PFSK-1 (cell line): ENCODE measurements at regions not wholly inside any gene's neighbourhood (a gene's known extent, or its start where the extent isn't known, plus 50 kb on each side); places are given as distances from the start of the nearest gene placed in this dataset.

Source experiments
- POLR2AphosphoS5 ChIP-seq: IDR thresholded peaks from 2 replicates; pipeline ENCODE4 v1.6.1; 2012; ENCODE audit warnings: low read depth, mild to moderate bottlenecking, control low read depth, low read length, moderate library complexity
- SIN3A ChIP-seq: IDR thresholded peaks from 2 replicates; pipeline ENCODE4 v1.6.1; 2012; ENCODE audit warnings: mild to moderate bottlenecking, low read length, moderate library complexity, borderline replicate concordance; ENCODE audit not compliant: insufficient read depth
- TAF1 ChIP-seq: IDR thresholded peaks from 2 replicates; pipeline ENCODE4 v1.6.1; 2012; ENCODE audit warnings: low read length, control low read depth, borderline replicate concordance; ENCODE audit not compliant: insufficient read depth
- TF ChIP-seq, protein P1 (sequence below), 2 experiments: IDR thresholded peaks; 2 replicates each; pipeline versions ENCODE4 v1.6.1 to v1.8.0; 2011 to 2012; ENCODE audit warnings: low read depth in 2 of 2, low read length in 2 of 2, control low read depth in 1 of 2, inconsistent platforms in 1 of 2, mild to moderate bottlenecking in 1 of 2, moderate library complexity in 1 of 2; ENCODE audit not compliant: insufficient read depth in 1 of 2

DNA sequence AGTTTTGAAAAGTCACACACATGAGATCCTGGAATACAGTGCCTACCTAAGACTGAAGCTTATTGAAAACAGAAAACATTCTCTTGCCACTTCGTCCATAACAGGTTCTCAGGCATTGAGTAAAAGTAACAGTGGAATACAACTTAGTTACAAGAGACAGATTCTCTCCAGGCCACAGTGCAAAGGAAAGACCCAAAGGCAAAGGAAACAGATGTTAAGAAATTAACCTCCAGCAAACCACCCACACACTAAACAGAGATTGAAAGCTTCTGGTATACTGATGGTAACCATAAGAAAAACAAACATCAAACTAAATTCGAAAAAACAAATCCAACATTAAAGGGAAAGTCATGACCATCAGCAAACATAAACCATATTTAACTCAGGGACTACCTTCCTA lies 914.7 kb downstream of the SLITRK5 start:
- TF ChIP-seq, protein P1, sequence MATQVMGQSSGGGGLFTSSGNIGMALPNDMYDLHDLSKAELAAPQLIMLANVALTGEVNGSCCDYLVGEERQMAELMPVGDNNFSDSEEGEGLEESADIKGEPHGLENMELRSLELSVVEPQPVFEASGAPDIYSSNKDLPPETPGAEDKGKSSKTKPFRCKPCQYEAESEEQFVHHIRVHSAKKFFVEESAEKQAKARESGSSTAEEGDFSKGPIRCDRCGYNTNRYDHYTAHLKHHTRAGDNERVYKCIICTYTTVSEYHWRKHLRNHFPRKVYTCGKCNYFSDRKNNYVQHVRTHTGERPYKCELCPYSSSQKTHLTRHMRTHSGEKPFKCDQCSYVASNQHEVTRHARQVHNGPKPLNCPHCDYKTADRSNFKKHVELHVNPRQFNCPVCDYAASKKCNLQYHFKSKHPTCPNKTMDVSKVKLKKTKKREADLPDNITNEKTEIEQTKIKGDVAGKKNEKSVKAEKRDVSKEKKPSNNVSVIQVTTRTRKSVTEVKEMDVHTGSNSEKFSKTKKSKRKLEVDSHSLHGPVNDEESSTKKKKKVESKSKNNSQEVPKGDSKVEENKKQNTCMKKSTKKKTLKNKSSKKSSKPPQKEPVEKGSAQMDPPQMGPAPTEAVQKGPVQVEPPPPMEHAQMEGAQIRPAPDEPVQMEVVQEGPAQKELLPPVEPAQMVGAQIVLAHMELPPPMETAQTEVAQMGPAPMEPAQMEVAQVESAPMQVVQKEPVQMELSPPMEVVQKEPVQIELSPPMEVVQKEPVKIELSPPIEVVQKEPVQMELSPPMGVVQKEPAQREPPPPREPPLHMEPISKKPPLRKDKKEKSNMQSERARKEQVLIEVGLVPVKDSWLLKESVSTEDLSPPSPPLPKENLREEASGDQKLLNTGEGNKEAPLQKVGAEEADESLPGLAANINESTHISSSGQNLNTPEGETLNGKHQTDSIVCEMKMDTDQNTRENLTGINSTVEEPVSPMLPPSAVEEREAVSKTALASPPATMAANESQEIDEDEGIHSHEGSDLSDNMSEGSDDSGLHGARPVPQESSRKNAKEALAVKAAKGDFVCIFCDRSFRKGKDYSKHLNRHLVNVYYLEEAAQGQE (IDR thresholded peaks at IDR 0.05; ENCODE audit: insufficient read depth in 1 of 2, low read depth in 2 of 2, low read length in 2 of 2) = no peak
- TF ChIP-seq SIN3A (no peak), TAF1 (no peak), POLR2AphosphoS5 (no peak)
